NCI-H146 treated with DMSO at 0.1 percent for 48 hours (cell line): ENCODE measurements at regions not wholly inside any gene's neighbourhood (a gene's known extent, or its start where the extent isn't known, plus 50 kb on each side); places are given as distances from the start of the nearest gene placed in this dataset.
"Not testable (repeated sequence)": the region's sequence is repeated elsewhere in the genome, so short reads cannot be mapped to it uniquely, and the experiment has no call there.

Experiments
- DNase-seq: peaks from one replicate; lab custom pipeline; 2025; ENCODE audit not compliant: unreplicated experiment; lab: John Stamatoyannopoulos, UW

- no peak for DNase-seq
These were observed 125.9 kb upstream of the SYT13 start for GRCh38 chr11:45412051-45412471.

GRCh38 chr11:45411228-45411946, 125.2 kb upstream of the SYT13 start:
- DNase-seq, result no peak

GRCh38 chr11:45410391-45411227, 124.5 kb upstream of the SYT13 start:
- no peak for DNase-seq

- no peak for DNase-seq
These were observed 123.4 kb upstream of the SYT13 start for GRCh38 chr11:45409587-45409986.

- DNase-seq, result no peak
These were observed 121.1 kb upstream of the SYT13 start for GRCh38 chr11:45407226-45407625.

- no peak for DNase-seq
These were observed 120.0 kb upstream of the SYT13 start for GRCh38 chr11:45405916-45406670.

GRCh38 chr11:45403521-45403920, 117.4 kb upstream of the SYT13 start:
- not testable (repeated sequence) for DNase-seq

GRCh38 chr11:45402049-45402630, 116.0 kb upstream of the SYT13 start:
- no peak for DNase-seq

- DNase-seq, result no peak
These were observed 114.5 kb upstream of the SYT13 start for GRCh38 chr11:45400591-45400990.

- no peak for DNase-seq
These were observed 113.0 kb upstream of the SYT13 start for GRCh38 chr11:45399166-45399565.

GRCh38 chr11:45398325-45398724, 112.2 kb upstream of the SYT13 start:
- DNase-seq, result no peak

GRCh38 chr11:45396394-45396793, 110.3 kb upstream of the SYT13 start:
- DNase-seq, result no peak

- DNase-seq, result no peak
These were observed 109.8 kb upstream of the SYT13 start for GRCh38 chr11:45395947-45396346.

- no peak for DNase-seq
These were observed 109.3 kb upstream of the SYT13 start for GRCh38 chr11:45395421-45395820.

- no peak for DNase-seq
These were observed 108.3 kb upstream of the SYT13 start for GRCh38 chr11:45394294-45395085.

GRCh38 chr11:45393826-45394225, 107.7 kb upstream of the SYT13 start:
- DNase-seq, result no peak

- DNase-seq, result no peak
These were observed 107.2 kb upstream of the SYT13 start for GRCh38 chr11:45393334-45393733.

GRCh38 chr11:45392591-45393091, 106.5 kb upstream of the SYT13 start:
- no peak for DNase-seq

GRCh38 chr11:45392154-45392553, 106.0 kb upstream of the SYT13 start:
- no peak for DNase-seq

GRCh38 chr11:45391168-45391850, 105.2 kb upstream of the SYT13 start:
- DNase-seq, result no peak
